ENCODE measurements at regions not wholly inside any gene's neighbourhood (a gene's known extent, or its start where the extent isn't known, plus 50 kb on each side); places are given as distances from the start of the nearest gene placed in this dataset.
A peak's percentile ranks its signal among the peaks of the same experiment; 100 is the strongest.

DNA sequence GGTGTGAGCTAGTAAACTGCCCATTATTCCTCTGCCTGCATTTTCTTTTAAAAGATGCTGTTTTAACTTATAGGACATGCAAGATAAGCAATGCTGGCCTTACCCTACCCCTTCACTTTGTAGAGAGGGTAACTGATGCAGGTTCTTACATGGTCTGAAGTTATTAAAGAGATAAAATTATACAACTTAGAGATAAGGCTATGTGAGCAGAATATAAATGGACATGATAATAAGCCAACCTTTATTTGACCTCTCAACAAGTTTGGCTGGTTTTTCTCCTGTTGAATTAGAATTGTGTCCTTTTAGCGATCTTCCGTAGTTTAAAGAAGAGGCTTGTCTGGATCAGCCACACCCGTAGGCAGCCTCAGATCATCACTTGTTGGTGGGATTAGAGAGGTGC, 377.0 kb downstream of the BTBD3 start:
- Histone ChIP-seq H3K27me3 (no peaks in the 10 kb centered on the region), H3F3A (ENCODE audit: low read depth) (no peaks in the 10 kb centered on the region), H3K4me1 (no peaks in the 10 kb centered on the region), H3K36me3 (no peaks in the 10 kb centered on the region), H3K27ac (no peak overlapping the region), H3K79me2 (ENCODE audit: low read depth) (no peaks in the 10 kb centered on the region), H3K4me3 (no peak overlapping the region), H2AFZ (replicated peaks) (no peak overlapping the region), H4K20me1 (ENCODE audit: low read depth) (no peaks in the 10 kb centered on the region), H3K4me2 (no peak overlapping the region), H3K9me3 (ENCODE audit: low read depth) (no peaks in the 10 kb centered on the region), H3K9ac (no peak overlapping the region)
- peaks cover 20% of the 10 kb centered on the region for H3K9me3 Mint-ChIP-seq
- no peaks in the 10 kb centered on the region for H3K36me3 Mint-ChIP-seq
- H3K4me1 Mint-ChIP-seq, result no peaks in the 10 kb centered on the region
- no peak overlapping the region for H3K27ac Mint-ChIP-seq
- peaks cover 2% of the 10 kb centered on the region for H3K27me3 Mint-ChIP-seq (ENCODE audit: insufficient read depth, low read depth)
- DNase-seq (ENCODE audit: low spot score), result no peak
- TF ChIP-seq EZH2 (IDR thresholded peaks at IDR 0.05) (no peak), EZH2phosphoT487 (IDR thresholded peaks at IDR 0.05) (no peak), CTCF (IDR thresholded peaks at IDR 0.05) (no peak)
- H3K4me3 Mint-ChIP-seq, result no peak overlapping the region

GRCh38 chr20:12305188-12305950, 387.7 kb downstream of the BTBD3 start:
- H3K4me3 ChIP-seq, result no peak overlapping the region
- H4K20me1 ChIP-seq (ENCODE audit: low read depth), result no peaks in the 10 kb centered on the region
- Mint-ChIP-seq H3K27me3 (ENCODE audit: insufficient read depth, low read depth) (peaks cover 2% of the 10 kb centered on the region), H3K4me3 (no peak overlapping the region), H3K9me3 (peaks cover 16% of the 10 kb centered on the region), H3K27ac (peak overlapping the region; percentile 83), H3K4me1 (peaks cover 17% of the 10 kb centered on the region), H3K36me3 (peaks cover 3% of the 10 kb centered on the region)
- H3K9me3 ChIP-seq (ENCODE audit: low read depth), result no peaks in the 10 kb centered on the region
- no peak overlapping the region for H3K9ac ChIP-seq
- no peaks in the 10 kb centered on the region for H3K27me3 ChIP-seq
- no peak overlapping the region for H3K4me2 ChIP-seq
- H3F3A ChIP-seq (ENCODE audit: low read depth), result no peaks in the 10 kb centered on the region
- peaks cover 12% of the 10 kb centered on the region for H3K4me1 ChIP-seq
- H3K79me2 ChIP-seq (ENCODE audit: low read depth), result no peaks in the 10 kb centered on the region
- DNase-seq (ENCODE audit: low spot score), result peak; percentile 34
- TF ChIP-seq EZH2 (IDR thresholded peaks at IDR 0.05), result no peak
- TF ChIP-seq EZH2phosphoT487 (IDR thresholded peaks at IDR 0.05), result no peak
- no peak for TF ChIP-seq CTCF (IDR thresholded peaks at IDR 0.05)
- H3K27ac ChIP-seq, result peak overlapping the region; percentile 17
- H3K36me3 ChIP-seq, result no peaks in the 10 kb centered on the region
- peak overlapping the region; percentile 3 for H2AFZ ChIP-seq (replicated peaks)

GRCh38 chr20:12306107-12306506, 388.4 kb downstream of the BTBD3 start:
- Histone ChIP-seq H3K27me3 (no peaks in the 10 kb centered on the region), H3F3A (ENCODE audit: low read depth) (no peaks in the 10 kb centered on the region), H4K20me1 (ENCODE audit: low read depth) (no peaks in the 10 kb centered on the region), H2AFZ (replicated peaks) (no peak overlapping the region), H3K4me3 (no peak overlapping the region), H3K36me3 (no peaks in the 10 kb centered on the region), H3K4me1 (peaks cover 12% of the 10 kb centered on the region), H3K9me3 (ENCODE audit: low read depth) (no peaks in the 10 kb centered on the region), H3K9ac (no peak overlapping the region), H3K27ac (peak overlapping the region; percentile 17), H3K79me2 (ENCODE audit: low read depth) (no peaks in the 10 kb centered on the region), H3K4me2 (no peak overlapping the region)
- no peak for DNase-seq (ENCODE audit: low spot score)
- H3K27me3 Mint-ChIP-seq (ENCODE audit: insufficient read depth, low read depth), result peaks cover 2% of the 10 kb centered on the region
- peaks cover 3% of the 10 kb centered on the region for H3K36me3 Mint-ChIP-seq
- H3K27ac Mint-ChIP-seq, result no peak overlapping the region
- H3K4me1 Mint-ChIP-seq, result peaks cover 17% of the 10 kb centered on the region
- TF ChIP-seq EZH2 (IDR thresholded peaks at IDR 0.05) (no peak), CTCF (IDR thresholded peaks at IDR 0.05) (no peak), EZH2phosphoT487 (IDR thresholded peaks at IDR 0.05) (no peak)
- H3K9me3 Mint-ChIP-seq, result peaks cover 16% of the 10 kb centered on the region
- no peak overlapping the region for H3K4me3 Mint-ChIP-seq
